ENCODE measurements at regions not wholly inside any gene's neighbourhood (a gene's known extent, or its start where the extent isn't known, plus 50 kb on each side); places are given as distances from the start of the nearest gene placed in this dataset.

GRCh38 chr5:174335682-174336364, 290.3 kb downstream of the NSG2 start:
- POLR2A ChIA-PET, result no interaction called here
- H3K9me3 ChIP-seq (ENCODE audit: control insufficient read depth, insufficient read depth, low read depth, low read length), result no peaks in the 10 kb centered on the region
- TF ChIP-seq TCF7L2 (IDR thresholded peaks at IDR 0.05; ENCODE audit: low read depth, low read length) (no peak), SIN3A (IDR thresholded peaks at IDR 0.05; ENCODE audit: borderline replicate concordance, insufficient read depth, low read depth, low read length) (no peak), REST (IDR thresholded peaks at IDR 0.05; ENCODE audit: insufficient read depth in 1 of 2, low read depth in 2 of 2, low read length in 1 of 2) (no peak), POLR2AphosphoS5 (IDR thresholded peaks at IDR 0.05; ENCODE audit: low read depth, low read length) (no peak), CTCF (IDR thresholded peaks at IDR 0.05) (no peak)
- ATAC-seq, result no peak
- H3K4me1 ChIP-seq (ENCODE audit: control insufficient read depth, insufficient read depth, low read length), result peaks cover 2% of the 10 kb centered on the region; the same call in 1 of the 2 replicates
- no peak overlapping the region for H3K4me3 ChIP-seq (ENCODE audit: low read depth in 2 of 2, low read length in 2 of 2)
- CTCF ChIA-PET, result no interaction called here
- intact Hi-C loops (cut with micrococcal nuclease; ENCODE audit: unreplicated experiment) (no loop called here), in situ Hi-C loops (cut with HindIII; ENCODE audit: low pct_unique_long_range_greater_than_20kb, low sequenced_read_pairs) (no loop called here)
- no peak for DNase-seq (ENCODE audit: low read depth, low spot score)
- no peak overlapping the region for H3K27ac ChIP-seq (ENCODE audit: low read length)
- BruUV-seq (replicated peaks), result no TSS peak
- H3K36me3 ChIP-seq (ENCODE audit: control insufficient read depth, insufficient read depth, low read length), result no peaks in the 10 kb centered on the region
- H3K27me3 ChIP-seq (ENCODE audit: control insufficient read depth, insufficient read depth, low read length), result peaks cover 15% of the 10 kb centered on the region

DNA sequence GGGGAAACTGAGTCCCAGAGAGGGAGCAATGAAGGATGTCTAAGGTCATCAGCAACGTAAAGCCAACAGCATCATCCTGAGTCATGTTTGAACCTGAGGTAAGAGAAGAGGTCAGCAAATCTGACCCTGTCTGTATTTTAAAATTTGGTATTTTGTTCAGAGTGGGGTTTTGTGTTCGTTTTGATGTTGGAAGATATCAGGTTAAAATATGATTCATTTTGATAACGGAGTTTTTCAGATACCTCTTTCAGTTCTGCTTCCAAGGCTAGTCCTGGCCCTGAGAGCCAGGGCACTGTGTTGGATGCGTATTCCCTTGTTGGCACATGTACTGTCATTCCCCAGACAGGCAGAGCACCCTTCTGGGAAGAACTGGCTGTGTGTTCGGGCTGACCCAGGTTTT, 291.0 kb downstream of the NSG2 start:
- Histone ChIP-seq H3K27ac (ENCODE audit: low read length) (no peak overlapping the region), H3K36me3 (ENCODE audit: control insufficient read depth, insufficient read depth, low read length) (no peaks in the 10 kb centered on the region), H3K9me3 (ENCODE audit: control insufficient read depth, insufficient read depth, low read depth, low read length) (no peaks in the 10 kb centered on the region), H3K27me3 (ENCODE audit: control insufficient read depth, insufficient read depth, low read length) (peaks cover 13% of the 10 kb centered on the region), H3K4me3 (ENCODE audit: low read depth in 2 of 2, low read length in 2 of 2) (no peak overlapping the region), H3K4me1 (ENCODE audit: control insufficient read depth, insufficient read depth, low read length) (peaks cover 2% of the 10 kb centered on the region; the same call in 1 of the 2 replicates)
- ChIA-PET CTCF (no interaction called here), POLR2A (no interaction called here)
- no TSS peak for BruUV-seq (replicated peaks)
- TF ChIP-seq CTCF (IDR thresholded peaks at IDR 0.05) (no peak), SIN3A (IDR thresholded peaks at IDR 0.05; ENCODE audit: borderline replicate concordance, insufficient read depth, low read depth, low read length) (no peak), TCF7L2 (IDR thresholded peaks at IDR 0.05; ENCODE audit: low read depth, low read length) (no peak), POLR2AphosphoS5 (IDR thresholded peaks at IDR 0.05; ENCODE audit: low read depth, low read length) (no peak), REST (IDR thresholded peaks at IDR 0.05; ENCODE audit: insufficient read depth in 1 of 2, low read depth in 2 of 2, low read length in 1 of 2) (no peak)
- in situ Hi-C loops (cut with HindIII; ENCODE audit: low pct_unique_long_range_greater_than_20kb, low sequenced_read_pairs) (no loop called here), intact Hi-C loops (cut with micrococcal nuclease; ENCODE audit: unreplicated experiment) (no loop called here)
- ATAC-seq (no peak), DNase-seq (ENCODE audit: low read depth, low spot score) (no peak)

All from Panc1 (cell line).